ENCODE measurements at regions not wholly inside any gene's neighbourhood (a gene's known extent, or its start where the extent isn't known, plus 50 kb on each side); places are given as distances from the start of the nearest gene placed in this dataset.
A peak's percentile ranks its signal among the peaks of the same experiment; 100 is the strongest.

DNA sequence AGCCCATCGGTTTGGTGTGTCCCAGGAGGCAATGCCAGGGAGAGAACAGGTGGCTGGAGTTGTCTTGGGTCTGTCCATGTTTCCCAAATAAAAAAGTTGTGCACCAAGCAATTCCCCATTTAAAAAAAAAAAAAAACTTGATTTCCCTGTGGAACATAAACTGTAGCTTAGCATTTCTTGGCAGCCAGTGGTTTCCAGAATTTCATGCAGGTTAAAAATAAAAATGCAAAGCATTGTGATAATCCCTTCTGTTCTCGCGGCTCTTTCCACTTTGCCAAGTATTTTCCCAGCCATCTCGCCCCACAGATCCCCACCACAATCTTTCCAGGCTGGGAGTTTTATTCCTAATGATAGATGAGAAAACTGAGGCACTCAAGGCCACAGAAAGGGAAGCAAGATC lies 51.4 kb upstream of the MSX1 start:
- no peak for DNase-seq

DNA sequence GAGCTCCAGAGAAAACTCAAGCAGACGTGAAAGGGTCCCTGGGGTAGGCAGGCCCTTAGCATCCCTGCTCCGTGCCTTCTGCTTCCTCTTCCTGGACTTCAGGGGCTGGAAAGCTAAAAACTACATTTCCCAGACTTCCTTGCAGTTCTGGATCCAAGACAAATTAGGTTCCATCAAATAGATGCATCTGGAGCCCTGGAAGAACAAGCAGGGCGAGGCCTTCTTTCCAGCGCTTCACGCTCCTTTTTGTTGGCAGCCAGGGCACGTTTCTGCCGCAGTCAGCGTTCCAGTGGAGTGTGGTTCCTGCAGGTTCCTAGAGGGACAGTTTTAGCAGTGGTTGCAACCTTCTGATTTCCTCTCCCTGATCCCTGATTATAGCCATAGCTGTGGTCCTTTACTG lies 53.6 kb upstream of the MSX1 start:
- DNase-seq = no peak

DNA sequence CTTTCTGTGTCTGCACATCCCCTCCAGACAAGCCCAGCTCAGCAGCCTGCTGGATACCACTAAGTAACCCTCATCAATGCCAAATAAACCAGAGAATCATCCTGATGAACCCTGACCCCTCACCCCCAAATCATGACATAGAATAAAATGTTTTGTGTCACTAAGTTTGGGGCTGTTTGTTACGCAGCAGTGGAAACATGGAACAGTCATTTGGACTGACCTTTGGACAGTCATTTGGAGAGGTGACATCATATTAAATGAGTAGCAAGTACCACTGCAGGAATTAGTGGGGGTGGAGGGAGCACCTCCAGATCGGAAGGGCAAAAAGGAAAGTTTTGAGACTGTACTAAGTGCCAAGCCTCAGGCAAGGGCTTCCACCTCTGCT lies 55.6 kb upstream of the MSX1 start:
- DNase-seq = no peak

DNA sequence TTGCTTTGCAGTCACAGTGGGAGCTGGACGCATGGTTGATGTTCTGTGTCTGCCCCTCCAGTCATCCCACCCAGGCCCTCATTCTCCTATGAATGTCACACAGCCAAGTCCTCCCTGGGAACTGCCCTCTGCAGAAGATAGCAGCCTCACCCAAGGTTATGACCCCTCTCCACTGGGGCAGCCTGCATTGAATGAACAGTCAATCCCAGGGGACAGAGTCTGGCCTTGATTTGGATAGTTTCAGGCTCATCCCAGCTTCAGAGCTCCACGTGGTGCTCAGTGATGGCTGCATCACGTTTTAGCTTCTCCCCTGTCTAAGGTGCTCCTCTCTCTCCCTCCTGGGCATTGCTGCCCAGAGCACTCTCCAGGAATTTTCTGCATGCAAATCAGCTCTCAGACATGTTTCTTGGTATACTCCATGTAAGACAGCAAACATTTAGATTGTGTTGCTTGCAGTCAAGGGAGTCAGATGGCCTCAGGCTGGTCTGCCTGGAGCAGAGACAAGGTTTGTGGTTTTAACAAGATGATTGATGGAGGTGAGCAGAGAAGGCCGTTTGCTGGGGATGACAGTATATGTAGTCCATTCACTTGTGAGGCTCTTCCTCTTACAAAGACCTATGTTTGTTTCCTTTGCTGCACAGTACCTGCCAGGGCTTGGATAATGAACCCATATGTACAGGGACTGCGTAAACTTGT lies 56.1 kb upstream of the MSX1 start:
- no peak for DNase-seq

DNA sequence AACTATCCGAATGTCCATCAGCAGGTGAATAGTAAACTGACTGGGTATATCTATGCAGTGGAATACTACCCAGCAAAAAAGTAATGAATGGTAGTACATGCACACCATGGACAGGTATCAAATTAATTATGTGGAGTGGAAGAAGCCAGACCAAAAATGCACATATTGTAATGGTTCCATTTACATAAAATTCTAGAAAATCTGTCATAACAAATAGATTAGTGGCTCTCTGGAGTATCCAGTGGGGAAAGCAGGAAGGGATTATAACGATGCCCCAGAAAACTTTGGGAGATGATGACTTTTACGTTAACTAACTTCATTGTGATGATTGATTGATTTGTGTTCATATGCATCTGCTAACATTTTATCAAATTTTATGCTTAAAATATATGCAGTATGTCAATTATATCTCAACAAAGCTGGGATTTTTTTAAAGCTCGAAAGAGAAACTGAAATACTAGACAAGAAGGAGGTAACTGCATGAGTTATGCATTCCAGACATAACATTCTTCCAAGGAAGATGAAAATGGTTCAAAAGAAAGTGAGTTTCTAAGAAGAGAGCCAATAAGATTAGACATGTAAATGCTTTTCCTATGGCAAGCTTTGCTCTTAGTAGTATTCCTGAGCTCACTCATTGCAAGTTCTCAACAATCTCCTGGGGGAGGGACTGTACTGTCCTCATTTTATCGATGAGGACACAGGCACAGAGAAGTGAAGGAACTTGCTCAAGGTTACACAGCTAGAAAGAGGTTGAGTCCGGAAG lies 58.6 kb upstream of the MSX1 start:
- DNase-seq = no peak

DNA sequence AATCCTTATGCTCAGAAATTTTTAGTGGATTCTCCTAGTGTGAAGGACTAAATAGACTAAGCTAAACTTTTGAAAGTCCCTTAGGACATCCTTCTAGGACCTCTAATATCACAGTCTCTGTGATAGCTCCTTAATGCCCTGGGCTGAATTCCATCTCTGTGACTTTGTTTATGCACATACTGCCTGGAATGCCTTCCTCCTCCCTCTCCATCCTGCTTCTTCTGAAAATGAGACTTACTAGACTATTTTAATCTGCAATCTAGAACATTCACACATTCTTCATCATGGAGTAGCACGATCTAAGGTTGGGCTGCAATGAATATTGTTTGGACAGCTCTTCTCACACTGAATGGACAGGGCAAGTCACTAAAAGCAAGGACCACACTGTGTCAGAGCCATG lies 65.0 kb upstream of the MSX1 start:
- no peak for DNase-seq

DNA sequence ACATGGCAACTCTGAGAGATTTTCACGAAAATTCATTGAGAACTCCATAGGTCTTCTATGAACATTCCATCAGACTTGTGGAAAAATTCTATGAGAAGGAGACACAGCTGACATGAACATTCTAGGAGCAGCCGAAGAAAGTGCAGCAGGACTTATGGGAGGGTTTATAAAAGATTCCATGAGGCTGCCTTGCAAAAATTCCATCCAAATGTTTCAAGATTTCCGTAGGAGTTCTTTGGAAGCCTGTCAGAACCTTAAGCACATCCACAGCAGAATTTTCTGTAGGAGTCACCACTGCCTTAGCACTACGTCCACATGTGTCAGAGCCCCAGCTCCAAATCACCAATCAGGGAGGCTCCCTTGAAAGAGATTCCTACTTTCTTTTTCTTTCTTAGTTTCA lies 67.0 kb upstream of the MSX1 start:
- DNase-seq = no peak

DNA sequence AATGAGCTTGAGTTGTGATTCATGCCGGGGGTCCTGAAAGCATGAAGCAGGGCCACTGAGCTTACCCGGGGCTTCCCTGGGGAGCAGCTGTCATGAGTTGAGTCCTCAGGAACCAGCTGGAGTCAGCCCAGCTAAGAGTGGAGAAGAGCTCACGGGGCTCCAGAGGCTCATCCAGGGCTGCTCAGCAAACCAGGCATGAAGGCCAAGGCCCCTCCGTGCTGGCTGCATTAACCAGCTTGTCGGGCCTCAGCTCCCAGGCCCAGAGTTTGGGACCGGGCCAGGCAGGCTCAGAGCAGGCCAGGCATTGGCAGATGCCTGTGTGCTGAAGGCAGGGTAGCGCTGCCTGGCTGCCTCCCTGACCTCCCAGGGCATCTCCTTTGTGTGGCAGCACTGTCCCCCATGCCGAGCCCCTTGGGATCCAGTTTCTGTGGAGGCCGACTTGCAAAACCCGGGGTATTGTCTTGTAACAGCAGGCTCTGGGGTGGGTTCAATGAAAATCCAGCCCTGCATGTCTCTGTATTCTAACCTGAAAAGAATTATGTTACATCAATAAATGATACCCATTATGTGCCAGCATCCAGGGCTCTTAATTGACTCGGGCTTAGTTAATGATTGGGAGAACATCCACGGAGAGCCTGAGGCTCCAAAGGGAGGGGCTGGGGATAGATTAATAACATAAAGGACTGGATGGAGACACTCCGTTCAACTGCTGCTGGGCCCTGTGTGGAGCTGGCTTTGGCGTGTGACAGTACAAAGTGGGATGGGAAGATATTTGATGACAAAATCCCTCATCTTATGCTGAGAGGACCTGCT lies 68.0 kb upstream of the MSX1 start:
- DNase-seq = peak in 38 of 56 donors; percentile 2 to 75 (median 26)

DNA sequence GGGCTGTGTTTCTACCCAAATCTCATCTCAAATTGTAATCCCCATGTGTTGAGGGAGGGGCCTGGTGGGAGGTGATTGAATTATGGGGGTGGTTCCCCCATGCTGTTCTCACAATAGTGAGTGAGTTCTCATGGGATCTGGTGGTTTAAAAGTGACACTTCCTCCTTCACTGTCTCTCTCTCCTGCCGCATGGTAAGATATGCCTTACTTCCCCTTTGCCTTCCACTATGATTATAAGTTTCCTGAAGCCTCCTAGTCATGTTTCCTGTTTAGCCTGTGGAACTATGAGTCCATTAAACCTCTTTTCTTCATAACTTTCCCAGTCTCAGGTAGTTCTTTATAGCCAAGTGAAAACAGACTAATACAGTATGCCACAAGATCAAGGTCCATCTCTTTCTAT lies 70.0 kb upstream of the MSX1 start:
- DNase-seq = no peak

DNA sequence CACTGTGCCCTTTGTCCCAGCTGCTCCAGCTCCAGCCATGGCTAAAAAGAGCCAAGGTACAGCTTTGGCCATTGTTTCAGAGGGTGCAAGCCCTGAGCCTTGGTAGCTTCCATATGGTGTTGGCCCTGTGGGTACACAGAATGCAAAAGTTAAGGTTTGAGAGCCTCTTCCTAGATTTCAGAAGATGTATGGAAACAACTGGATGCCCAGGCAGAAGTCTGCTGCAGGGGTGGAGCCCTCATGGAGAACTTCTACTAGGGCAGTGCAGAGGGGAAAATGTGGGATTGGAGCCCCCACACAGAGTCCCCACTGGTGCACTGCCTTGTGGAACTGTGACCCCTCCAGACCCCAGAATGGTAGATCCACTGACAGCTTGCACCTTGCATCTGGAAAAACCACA lies 70.9 kb upstream of the MSX1 start:
- DNase-seq = no peak

DNA sequence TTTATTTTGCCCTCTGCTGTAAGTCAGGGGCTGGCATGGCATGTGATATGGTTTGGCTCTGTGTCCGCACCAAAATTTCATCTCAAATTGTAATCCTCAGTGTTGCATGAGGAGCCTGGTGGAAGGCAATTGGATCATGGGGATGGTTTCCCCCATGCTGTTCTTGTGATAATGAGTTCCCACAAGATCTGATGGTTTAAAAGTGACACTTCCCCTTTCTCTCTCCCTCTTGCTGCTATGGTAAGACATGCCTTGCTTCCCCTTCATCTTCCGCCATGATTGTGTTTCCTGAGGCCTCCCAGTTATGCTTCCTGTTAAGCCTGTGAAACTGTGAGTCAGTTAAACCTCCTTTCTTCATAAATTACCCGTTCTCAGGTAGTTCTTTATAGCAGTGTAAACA lies 72.0 kb upstream of the MSX1 start:
- DNase-seq = no peak

DNA sequence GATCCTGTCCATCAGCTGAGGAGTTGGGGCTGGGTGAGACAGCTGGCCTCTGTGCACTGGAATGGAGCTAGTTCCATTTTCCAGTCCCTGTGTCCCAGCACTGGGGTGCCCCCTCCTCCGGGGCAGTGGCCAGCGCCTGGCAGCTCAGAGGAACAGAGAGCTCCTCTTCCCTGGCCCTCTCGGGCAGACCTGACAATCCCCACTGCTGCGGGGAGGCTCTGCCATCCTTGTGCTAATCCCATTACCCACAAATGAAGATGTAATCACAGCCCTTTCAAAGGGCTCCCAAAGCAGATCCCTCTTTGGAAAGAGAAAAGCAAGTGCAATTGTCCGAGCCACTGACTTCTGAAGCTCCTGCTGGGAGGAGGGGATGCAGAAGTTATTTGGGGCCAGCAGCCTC lies 75.1 kb upstream of the MSX1 start:
- no peak for DNase-seq

DNA sequence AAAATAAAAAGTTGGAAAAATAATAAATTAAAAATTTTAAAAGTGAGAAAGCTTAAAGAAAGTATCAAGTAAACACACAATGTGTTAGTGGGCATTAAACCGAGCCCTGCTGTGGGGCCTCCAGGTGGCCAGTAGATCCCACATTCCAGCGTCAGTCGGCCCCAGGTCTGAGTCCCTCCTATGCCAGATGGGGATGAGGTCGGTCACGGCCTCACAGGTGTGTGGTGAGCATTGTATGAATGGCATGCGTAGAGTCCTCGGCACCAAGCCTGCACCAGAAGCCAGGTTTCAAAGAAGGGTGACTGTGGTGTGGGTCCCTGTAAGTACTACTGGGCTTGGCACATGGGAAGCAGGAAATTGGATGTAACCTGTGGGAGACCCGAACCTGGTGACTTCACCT lies 75.6 kb upstream of the MSX1 start:
- no peak for DNase-seq

DNA sequence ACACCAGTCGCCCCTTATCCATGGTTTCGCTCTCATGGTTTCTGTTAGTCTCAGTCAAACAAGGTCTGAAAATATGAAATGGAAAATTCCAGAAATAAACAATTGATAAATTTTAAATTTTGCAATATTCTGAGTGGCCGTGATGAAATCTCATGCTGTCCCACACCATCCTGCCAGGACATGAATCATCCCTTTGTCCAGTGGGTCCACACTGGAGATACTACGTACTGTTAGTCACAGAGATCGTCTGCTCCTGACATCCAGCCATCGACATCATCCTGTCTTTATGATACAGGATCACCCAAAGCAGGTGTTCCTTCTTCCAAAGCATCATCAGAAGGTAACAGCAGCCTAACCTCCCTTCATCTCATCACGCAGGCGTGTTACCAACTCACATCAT lies 76.5 kb upstream of the MSX1 start:
- DNase-seq = no peak

DNA sequence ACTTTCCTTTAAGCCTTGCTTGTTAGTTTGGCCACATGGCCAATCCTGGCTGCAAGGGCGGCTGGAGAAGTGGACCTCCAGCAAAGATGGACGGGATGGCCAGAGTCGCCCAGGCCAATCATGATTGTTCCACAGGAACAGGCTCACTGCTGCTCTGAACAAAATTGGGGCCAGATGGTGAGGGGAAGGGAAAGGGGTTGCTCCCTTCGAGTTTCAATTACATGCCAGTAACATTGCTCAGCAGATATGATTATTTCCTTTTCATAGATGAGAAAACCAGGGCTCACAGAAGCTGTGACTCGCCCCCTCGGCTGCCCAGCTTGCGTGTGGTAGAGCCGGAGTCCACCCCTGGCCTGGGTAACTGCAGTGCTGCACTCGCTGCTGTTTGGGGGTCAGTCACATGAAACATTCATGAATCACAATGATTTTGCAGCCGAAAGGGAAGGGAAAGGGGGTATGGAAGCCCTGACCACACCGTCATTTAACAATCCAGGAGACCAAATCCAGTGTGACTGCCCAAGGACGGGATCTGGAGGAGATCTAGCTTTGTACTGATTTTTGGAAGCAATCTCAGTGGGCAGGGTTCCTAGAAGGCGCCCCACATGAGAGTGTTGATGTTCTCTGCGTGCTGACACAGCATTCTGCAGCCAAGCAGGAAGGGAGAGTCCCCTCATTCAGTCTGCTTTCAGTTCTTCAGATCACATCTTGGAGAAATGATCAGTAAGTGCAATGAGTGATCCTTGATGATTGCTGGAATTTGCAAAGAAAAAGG lies 77.3 kb upstream of the MSX1 start:
- DNase-seq = no peak

DNA sequence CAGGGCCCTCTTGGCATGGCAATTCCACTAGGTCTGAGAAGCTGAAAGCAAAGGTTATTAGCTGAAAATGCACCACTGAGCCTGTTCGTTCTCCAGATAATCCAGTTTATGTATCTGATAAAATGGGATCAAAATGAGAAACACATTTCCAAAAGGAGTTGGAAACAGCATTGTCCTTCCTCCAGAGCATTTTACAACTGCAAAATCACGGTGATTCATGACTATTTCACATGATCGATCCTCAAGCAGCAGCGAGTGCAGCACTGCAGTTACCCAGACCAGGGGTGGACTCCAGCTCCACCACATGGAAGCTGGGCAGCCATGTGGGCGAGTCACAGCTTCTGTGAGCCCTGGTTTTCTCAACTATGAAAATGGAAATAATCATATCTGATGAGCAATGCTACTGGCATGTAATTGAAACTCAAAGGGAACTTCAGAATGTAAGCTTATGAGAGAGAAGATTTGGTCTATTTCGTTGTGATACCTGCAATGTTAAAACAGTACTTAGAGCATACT lies 78.7 kb upstream of the MSX1 start:
- no peak for DNase-seq

DNA sequence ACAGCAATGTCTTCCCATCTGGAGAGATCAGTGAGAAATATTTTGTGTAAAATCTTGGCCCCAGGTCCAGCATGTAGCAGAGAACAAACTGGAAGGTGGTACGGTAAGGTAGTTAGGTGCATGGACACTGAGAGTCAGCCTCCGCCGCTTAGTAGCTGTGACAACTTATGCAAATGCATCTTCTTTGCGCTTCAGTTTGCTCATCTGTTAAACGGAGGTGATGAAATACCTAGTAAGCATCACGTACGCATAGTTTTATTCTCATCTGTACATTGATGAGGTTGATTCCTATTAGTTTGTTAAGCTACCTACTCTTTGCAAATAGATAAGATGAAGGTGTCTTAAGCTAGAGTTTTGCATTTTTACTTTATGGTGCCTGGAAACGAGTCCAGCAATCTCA lies 80.0 kb upstream of the MSX1 start:
- no peak for DNase-seq

DNA sequence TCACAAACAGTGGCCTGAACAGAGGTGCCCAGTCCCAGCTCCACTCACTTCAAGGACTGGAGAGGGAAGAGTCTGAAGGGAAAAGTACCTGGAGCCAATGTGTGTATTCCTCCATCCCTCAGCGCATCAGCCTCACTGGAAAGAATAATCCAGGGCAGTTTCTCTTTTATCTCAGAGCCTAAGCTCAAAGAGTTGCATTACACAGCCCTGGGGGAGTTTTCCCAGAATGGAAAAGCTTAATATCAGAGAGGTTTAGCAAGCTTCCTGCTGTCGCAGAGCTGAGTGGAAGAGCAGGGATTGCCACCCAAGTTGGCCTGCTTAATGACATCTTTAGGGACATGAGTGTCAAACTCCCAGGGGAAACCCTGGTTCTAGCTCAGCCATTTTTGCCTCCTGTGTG lies 80.4 kb upstream of the MSX1 start:
- no peak for DNase-seq

DNA sequence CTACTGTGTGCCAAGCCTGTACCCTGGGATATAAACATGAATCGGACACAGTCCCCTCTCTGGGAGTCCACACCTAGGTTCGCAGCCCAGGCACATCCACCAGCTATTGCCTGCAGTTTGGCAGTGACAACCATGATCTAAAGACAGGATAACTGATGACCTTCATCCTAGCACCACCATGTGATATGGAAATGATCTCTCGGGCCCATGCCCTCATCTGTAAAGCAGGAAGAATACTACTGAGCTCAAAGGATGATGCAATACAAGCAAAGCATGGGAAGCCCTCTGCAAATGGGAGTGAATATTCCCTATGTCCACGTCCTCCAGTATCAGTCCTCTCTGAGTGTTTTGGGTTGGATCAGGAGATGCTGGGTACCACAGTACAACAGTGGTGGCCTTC lies 80.9 kb upstream of the MSX1 start:
- DNase-seq = no peak

DNA sequence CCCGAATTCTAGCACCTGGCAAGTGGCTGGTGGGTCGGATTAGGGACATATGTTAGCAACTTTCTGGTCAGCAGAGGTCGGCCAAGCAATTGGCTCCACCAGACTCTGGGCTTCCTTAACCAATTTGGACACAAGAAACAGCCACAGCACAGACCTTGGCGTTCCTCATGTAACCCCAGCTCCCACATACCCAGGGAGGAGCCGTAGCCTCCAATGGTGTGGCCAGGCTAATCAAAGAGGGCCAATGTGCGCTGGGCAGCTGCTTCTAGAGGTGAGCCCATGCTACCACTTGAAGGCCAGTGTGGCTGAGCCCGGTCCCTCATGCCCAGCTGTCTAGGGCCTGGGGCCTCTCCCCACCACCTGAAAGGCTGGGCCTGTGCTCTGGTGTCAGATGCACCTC lies 82.5 kb upstream of the MSX1 start:
- DNase-seq = no peak

DNA sequence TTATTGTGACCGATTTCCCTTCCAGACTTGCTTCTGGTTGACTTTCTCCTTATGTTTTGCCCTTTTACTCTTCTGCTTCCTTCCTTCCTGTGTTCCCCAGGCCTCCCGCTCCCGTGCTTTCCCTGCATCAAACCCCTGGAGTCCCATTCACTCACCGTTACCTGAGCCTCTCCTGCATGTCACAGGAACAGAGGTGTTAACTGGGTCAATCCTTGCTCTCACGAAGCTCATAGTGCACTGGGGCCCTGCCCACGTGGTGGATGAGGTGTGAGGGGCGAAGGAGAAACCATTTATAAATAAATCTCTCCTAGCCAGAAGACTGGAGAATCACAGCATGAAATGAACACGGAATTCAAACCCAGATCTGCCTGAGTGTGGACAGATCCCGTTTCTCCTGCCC lies 83.1 kb upstream of the MSX1 start:
- no peak for DNase-seq

Measured in nucleus accumbens (tissue), 56 donors.